GM18907 (cell line): ENCODE measurements at regions not wholly inside any gene's neighbourhood (a gene's known extent, or its start where the extent isn't known, plus 50 kb on each side); places are given as distances from the start of the nearest gene placed in this dataset.

Experiments used
- ATAC-seq: cut with Tn5 transposase; IDR thresholded peaks from one replicate; pipeline ENCODE4 v1.9.1; 2021; ENCODE audit warnings: mild to moderate bottlenecking, moderate library complexity; ENCODE audit not compliant: unreplicated experiment

DNA sequence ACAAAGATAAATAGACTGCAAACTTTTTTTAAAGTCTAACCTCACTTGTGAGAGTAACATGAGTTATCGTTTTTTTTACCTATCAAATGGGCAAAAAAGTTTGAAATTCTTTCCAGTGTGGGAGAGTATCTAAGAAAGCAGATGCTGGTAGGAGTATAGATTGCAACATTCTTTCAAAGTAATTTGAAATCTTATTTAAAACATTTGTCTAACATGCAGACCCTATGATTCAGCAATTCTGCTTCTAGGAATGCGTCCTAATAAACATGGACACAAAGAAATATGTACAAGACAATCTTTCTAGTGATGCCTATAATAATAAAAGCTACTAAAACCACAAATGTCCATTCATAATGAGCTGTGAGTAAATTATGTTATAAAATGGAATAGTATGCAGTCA lies 110.4 kb upstream of the TMCC3 start:
- no peak for ATAC-seq

DNA sequence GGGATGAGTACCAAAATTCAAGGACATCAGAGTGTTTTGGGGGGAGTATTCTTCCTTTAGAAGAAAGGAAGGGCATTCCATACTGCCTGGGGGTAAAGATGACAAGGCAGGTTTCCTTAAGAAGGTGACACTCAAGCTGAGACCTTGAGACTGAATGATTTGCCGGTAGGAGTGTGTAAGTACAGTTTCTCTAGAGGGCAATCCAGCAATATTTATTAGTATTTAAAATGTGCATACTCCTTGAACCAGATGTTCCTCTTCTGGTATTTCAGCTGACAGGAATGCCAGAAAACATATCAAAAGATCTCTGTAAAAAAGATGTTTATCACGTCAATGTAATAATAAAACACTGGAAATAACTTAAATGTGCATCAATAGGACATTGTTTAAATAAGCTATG lies 106.4 kb upstream of the TMCC3 start:
- no peak for ATAC-seq

DNA sequence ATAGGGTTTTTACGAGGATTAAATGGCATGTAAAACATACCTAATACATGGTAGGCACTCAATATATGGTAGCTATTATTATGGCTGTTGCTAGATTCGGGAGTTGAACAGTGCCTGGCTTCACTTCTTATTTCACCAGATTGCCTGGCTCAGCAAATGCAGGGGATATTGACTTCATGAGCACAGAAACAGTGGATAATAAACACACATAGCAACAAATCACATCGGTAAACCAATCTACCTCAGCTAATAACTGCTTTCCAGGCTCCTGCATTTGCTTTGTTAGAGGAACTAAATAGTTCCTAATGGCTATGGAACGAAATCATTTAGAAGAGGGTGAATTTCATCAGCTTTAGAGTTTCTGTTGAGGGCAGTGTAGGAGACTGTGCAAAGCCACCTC lies 105.2 kb upstream of the TMCC3 start:
- no peak for ATAC-seq

DNA sequence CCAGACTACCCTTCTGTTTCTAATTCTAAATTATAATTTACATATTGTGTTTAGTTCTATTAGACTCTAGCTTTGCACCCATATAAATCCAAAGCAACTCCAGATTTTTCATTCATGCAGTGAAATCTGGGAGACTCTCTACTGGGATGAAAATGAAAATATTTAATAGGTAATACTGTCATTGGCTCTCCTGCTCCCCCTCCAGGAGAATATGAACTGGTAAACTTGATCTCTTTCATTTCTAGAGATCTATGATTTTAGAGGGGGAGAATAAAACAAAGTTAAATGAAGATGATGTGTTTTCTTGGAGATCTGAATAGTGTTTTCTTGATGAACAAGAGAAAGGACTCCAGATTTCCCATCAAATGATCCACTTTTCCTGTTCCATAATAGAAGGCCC lies 104.3 kb upstream of the TMCC3 start:
- ATAC-seq = no peak

DNA sequence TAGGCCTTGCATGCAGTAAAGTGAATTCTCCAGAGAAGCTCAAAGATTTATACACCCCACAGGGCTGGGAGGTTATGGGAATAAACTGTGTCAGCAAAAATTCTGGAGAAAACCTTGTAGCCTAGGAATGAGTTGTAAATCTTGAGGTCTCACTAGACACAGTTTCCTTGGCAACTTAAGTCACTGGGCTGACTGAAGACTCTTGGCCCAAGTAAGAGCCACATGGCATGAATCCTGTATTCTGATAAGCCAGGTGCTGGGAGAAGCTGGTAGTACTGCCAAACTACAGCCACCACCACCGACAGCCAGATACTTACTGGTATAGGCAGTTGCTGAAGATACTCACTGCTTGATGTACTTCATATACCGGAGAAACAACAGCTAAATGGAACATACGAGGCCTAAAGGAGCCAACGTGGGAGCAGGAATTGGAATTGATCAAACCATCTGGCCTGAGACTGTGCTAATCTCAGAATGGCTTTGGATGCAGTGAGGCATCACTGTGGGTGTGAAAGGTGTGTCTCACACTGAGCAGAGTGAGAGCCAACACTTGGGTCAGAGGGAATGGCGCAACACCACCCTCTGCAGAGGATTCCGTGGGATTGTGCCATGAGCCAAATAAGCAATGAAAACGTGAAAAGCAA lies 102.8 kb upstream of the TMCC3 start:
- no peak for ATAC-seq

DNA sequence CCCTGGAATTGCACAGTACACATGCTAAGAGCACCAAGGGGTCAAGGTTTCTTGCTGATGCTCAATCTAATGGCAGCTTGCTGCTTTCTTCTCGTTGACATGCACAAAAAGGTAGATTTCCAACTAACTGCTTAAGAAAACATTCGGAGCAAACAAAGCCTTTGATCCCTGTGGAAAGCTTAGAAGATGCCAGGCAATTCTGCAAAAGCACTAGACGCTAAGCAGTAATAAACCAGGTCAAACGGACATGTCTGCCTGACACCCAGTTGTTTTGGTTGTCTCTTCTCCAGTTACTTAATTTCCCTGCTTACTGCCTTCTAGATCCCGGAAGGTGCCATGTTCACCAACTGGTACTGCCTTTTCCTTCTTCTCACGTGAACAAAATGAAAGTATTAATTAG lies 100.5 kb upstream of the TMCC3 start:
- ATAC-seq = no peak

DNA sequence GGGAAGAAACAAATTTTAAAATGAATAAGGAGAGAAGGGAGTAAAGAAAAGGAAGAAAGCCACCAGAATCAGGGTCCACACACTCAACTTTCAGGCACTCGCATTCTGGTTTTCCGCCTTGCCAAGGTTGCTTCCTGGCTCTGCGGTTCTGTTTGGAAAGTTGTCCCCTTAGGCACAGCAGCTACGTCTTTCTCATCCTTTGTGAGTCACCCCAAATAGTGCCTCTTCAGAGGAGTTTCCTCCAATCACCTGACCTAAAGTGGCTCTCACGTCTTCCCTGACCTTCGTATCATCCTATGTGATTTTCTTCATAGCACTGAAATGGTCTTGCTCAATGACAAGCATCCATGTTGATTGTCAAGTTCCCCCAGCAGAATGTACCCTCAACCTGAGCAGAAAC lies 99.5 kb upstream of the TMCC3 start:
- ATAC-seq = no peak

DNA sequence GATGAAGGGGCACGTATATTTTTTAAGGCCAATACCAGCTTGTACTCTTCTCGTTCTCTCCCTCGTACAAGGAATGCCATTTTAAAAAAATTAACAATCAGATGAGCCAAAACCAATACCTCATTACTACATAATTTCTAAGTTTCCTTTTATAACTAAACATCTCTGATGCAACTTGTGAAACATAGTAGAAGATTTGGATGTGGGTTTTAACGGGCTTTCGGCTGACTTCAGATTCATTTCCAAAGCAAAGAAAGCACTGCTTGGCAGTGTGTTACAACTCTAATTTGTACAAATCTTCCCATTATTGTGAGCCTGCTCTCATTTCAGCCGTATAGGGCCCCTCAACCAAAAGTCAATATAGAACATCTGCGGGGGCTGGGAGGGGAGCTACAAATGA lies 99.1 kb upstream of the TMCC3 start:
- ATAC-seq = no peak

DNA sequence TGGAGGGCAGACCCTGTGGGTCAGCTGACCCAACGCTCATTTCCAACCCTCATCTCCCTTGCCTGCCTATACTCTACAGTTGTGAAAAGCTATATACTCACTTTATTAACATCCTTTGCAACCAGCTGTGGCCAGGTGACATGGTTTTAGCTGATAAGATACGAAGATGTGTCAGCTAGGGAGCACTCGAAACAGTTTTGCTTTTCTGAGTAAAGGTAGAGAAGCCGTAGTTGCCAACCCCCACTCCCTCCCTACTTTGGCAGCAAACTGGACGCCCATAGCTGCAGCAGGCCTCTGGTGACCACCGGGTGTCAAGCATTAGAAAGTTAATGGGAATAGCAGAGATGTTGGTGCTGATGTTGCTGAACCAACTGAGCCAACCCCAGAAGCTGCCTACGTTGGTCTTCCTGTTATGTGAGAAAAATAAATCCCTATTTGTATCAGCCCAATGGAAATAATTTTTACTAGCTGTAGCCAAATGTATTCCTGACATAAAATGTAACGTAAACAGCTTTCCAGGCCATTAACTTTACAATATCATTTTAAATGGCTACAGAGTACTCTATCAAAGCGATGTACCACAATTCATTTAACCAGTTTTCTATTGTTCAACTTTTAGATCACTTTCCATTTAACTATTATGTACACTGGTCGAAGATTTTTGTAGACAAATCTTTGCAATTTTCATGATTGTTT lies 98.5 kb upstream of the TMCC3 start:
- no peak for ATAC-seq

DNA sequence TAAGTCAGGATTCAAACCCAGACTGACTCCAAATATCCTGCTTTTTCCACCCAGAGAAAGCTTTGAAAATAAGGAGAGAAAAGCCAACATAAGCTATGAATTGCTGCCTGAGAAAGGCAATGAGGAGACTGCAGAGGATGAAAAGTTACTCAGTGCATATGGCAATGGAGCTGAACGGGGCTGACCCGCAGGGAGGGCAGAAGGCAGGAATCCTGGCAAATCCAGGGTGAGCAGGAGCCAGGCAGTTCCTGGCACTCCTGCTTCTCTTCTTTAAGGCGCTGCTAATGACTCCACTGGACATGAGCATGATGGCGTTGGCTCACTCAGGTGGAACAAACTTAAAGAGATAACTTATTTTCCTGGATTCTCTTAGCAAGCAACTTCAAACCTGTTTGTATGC lies 95.2 kb upstream of the TMCC3 start:
- ATAC-seq = no peak

DNA sequence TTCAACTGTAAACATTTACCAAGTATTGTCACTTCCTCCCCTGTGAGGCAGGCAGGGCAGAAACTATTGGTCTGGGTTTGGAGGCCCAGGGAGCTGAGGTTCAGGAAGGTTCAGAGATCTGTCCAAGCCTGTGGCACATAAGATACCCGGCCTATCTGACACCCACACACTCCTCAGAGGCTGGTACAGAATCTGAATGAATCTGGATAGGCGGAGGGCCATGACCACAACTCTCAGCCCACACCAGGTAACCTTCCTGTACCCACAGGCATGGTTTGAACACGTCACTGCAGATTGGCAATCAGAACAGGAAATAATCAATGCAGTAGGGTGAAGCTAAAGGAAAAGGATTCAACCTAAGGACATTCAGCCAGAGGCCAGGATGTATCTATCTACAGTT lies 92.8 kb upstream of the TMCC3 start:
- peak; percentile 45 for ATAC-seq

DNA sequence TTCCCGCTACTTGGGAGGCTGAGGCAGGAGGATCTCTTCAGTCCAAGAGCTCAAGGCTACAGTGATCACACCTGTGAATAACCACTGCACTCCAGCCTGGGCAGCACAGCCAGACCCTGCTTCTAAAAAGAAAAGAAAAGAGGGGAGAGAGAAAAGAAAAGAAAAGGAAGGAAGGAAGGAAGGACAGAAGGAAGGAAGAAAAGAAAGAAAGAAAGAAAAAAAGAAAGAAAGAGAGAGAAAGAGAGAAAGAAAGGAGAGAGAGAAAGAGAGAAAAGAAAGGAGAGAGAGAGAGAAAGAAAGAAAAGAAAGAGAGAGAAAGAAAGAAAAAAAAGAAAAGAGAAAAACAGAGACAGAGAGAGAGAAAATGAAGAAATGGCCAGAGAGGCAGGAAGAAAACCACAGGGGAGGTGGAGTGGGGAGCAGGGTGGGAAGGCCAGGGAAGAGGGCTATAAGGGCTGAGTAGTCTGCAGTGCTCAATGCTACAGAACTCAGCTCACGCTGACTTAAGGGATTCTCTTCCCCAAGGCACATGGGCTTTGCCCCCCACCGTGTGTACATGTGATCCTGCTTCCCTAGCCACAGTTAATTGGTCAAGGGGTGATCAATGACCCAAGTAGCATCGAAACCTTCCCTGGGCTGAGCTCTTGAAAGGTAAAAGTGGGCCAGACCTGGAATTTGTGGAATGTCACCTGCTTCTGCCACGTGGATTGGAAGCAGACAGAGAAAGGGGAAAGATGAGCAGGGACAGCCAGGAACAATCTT lies 90.4 kb upstream of the TMCC3 start:
- no peak for ATAC-seq

DNA sequence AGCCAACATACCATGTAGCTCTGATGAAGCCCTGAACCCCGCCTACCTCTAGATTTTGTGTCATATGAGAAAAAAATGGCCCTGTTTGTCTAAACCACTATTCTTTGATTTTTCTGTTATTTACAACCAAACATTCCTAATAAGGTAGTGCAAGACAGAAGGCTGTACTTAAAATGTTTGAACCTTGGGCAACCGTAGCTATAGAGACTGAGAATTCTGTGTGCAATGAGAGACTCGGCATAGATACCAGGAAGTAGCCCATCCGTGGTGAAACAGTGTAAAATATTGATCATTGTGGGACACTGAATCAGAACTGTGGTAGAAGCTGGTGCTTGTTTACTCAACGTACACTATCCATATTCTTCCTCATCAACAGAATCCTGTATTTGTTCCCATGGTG lies 86.5 kb upstream of the TMCC3 start:
- ATAC-seq = no peak

DNA sequence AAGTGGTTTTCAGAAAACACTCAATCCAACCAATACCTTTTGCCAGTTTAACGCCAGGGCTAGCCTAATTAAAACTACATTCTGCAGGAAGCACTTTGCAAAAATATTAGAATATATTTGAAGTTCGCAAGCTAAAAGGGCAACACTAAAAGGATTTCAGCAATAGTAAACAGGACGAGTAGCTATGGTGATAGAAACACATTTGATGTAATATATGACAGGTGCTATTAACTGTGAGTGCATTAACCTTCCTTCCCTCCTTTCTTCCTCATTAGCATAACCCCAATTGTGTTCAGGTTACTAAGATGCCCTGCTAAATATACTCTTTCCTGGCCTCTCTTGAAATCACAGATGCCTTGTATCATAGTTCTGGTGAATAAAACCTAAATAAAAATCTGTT lies 85.6 kb upstream of the TMCC3 start:
- ATAC-seq = no peak

DNA sequence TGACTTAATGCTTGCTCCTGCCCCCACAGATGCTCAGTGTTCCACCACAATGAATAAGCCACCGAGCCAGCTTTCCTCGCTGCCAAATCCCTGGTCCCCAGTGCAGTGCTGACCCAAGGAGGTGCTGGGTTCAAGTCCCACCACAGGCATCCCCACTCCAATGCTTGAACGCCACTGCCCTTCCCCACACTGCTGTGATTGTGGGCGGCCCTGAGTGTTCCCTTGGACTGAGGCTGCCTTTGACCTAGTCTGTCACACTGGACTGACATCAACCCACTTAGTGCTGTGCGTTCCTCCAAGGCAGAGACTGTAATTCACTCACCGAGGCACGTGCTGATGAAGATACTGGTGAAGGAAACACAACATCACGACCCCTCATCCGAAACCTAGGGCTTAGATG lies 83.4 kb upstream of the TMCC3 start:
- ATAC-seq = no peak

DNA sequence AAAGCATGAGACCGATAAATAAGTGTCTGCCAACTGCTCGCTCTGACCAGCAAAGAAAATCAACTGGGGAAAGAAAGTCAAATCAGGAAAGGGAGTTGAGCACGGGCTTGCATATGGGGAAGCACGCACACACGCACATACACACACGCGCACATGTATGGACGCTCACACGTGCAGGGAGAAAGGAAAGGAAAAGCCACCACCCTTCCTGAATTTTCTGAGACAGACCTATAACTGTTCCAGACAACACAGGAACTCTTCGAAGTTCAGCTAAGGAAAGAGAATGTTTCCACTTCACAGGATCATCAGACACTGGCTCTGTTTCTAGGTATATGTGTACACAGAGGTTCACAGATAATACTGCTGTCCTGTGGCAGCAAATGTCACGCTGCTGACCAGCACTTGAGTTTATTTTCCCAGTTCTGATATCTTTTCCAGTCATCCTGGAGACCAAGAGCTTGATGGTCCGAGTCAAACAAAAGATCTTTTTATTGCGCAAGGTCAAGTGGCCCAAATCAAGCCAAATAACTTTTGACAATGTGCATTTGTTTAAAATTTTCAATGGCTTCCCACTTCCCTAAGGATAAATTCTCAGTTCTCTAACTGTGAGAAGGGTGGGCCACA lies 82.1 kb upstream of the TMCC3 start:
- ATAC-seq = no peak

DNA sequence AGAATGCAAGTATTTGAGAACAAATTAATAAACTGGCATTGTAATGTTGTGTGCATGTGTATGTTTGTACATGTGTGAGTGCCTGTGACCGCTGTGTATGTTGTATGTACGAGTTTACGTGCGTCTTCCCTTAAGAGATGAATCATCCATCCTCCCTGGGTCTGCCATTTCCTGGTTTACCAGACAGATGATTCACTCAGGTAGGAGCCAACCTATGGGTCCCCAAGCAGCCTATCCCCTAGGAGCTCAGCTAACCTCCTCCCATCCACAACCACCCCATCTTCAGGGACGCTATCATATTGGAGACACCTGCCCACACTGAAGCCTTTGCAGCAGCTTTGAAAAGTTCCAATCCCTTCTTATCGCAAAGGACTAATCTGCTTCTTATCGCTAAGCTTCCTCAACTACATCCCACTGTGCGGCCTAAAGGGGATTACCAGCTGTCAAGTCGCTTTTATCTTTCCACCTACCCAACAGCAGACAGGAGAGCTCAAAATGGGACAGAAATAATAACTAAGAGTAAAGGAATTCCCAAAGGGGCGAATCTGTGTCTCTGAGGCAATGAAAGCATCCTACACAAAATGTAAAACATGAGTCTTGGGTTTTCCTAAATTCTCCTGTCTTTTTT lies 81.5 kb upstream of the TMCC3 start:
- ATAC-seq = no peak

DNA sequence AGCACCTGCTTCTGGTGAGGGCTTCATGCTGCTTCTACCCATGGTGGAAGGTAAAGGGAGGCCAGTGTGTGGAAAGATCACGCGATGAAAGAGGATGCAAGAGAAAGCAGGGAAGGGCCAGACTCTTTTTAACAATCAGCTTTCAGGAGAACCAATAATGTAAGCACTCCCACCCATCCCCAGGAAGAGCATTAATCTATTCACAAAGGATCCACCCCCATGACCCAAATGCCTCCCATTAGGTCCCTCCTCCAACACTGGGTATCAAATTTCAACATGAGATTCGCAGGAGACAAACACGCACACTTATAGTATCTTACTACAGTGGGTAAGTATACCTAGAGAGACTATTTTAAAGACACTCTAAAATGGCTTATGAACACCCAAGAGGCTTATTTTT lies 80.5 kb upstream of the TMCC3 start:
- ATAC-seq = no peak

DNA sequence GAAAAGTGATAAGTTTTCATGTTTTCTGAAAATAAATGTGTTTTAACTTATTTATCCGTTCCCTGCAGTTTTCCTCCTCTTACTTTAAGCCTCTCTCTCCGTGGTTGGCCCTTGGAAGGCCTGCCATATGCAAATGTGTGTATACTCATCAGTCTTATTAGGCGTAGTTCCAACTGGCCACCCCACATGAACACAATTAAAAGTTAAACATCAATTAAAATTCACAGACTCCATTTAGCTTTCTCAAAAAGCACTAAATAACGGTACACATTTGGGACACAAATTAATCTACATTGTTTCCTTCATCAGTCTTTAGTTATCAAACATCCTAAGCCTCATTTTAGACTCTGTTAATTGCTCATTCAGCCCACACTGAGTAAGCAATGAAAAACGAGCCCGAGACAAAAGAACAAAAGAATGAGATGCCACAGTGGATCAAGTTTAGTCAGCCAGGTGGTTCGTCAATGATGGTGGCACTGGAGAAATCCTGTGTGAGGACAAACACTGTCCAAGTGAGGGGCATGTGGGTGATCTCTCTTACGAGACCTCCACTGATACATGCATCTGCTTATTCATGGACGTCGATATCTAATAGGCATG lies 76.0 kb upstream of the TMCC3 start:
- ATAC-seq = no peak

DNA sequence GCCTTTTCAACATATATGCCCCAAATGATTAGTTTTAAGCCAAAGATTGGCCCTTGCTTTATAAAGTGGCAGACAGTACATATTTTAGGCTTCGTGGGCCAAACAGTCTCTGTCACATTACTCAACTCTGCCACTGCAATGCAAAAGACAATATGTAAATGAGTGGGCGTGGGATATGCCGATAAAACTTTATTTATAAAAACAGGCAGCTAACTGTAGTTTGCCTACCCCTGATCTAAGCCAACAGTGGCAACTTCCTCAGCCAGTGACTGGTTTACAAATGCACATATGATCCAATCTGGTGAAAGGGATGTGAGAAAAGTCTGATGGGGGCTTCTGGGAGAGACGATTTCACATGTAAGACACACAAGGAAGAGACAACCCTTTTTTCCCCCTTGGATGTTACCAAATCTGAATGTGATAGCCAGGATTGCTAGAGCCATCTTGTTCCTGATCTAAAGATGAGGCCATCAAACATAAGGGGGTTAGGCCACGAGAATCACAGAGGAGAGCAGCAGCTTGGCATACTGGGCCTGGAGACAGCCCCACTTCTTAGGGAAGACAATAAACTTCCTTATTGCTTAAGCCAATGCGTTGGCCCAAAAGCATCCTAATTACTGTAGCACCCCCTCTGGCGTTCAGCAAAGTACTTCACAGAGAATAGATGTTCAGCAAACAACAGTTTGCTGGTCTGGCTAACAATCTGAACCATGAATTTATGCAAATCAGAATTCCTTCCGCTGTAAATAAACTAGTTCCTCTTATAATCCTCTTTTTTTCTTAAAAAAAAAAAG lies 75.2 kb upstream of the TMCC3 start:
- no peak for ATAC-seq
